ENCODE measurements at regions not wholly inside any gene's neighbourhood (a gene's known extent, or its start where the extent isn't known, plus 50 kb on each side); places are given as distances from the start of the nearest gene placed in this dataset.

DNA sequence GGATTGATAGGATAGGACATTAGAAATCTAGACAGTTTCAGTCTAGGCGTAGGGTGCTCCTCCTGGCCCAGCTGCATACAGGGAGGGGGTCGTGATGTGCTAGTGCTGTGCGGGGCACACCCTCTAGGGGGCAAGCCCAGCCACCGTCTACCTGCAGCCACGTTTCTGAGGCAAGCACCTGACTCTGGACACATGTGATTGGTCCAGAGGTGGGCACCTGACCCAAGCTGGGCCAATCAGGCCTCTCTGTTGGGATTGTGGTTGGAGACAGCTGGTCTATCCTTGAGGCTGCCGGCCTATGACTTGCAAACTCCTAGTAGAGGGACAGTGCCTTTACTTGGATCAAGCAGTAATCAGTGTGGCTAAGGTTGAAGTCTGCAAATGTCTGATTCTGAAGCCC lies 317.1 kb downstream of the BMP7 start:
- Histone ChIP-seq H3K27me3 (no peaks in the 10 kb centered on the region), H3K4me3 (no peak overlapping the region), H3K27ac (no peak overlapping the region), H3K9me3 (no peaks in the 10 kb centered on the region), H3K36me3 (no peaks in the 10 kb centered on the region), H3K4me1 (peaks cover 6% of the 10 kb centered on the region)
- intact Hi-C loops (cut with DNase I) = no loop called here
- no peak for DNase-seq (ENCODE audit: extremely low spot score in 2 of 2)
- TF ChIP-seq POLR2AphosphoS5 (IDR thresholded peaks at IDR 0.05; ENCODE audit: insufficient read depth in 1 of 2, low read depth in 1 of 2) = no peak
- TF ChIP-seq POLR2A (IDR thresholded peaks at IDR 0.05) = no peak
- TF ChIP-seq CTCF (IDR thresholded peaks at IDR 0.05) = no peak

- DNase-seq (ENCODE audit: extremely low spot score in 2 of 2) = no peak
- no peaks in the 10 kb centered on the region for H3K27me3 ChIP-seq
- TF ChIP-seq CTCF (IDR thresholded peaks at IDR 0.05) (no peak), POLR2A (IDR thresholded peaks at IDR 0.05) (no peak), POLR2AphosphoS5 (IDR thresholded peaks at IDR 0.05; ENCODE audit: insufficient read depth in 1 of 2, low read depth in 1 of 2) (no peak)
- intact Hi-C loops (cut with DNase I) = no loop called here
- no peak overlapping the region for H3K4me3 ChIP-seq
- peaks cover 16% of the 10 kb centered on the region for H3K4me1 ChIP-seq
- H3K27ac ChIP-seq = no peak overlapping the region
- no peaks in the 10 kb centered on the region for H3K9me3 ChIP-seq
- no peaks in the 10 kb centered on the region for H3K36me3 ChIP-seq
Measured at GRCh38 chr20:56952258-56953047, 314.0 kb downstream of the BMP7 start.

DNA sequence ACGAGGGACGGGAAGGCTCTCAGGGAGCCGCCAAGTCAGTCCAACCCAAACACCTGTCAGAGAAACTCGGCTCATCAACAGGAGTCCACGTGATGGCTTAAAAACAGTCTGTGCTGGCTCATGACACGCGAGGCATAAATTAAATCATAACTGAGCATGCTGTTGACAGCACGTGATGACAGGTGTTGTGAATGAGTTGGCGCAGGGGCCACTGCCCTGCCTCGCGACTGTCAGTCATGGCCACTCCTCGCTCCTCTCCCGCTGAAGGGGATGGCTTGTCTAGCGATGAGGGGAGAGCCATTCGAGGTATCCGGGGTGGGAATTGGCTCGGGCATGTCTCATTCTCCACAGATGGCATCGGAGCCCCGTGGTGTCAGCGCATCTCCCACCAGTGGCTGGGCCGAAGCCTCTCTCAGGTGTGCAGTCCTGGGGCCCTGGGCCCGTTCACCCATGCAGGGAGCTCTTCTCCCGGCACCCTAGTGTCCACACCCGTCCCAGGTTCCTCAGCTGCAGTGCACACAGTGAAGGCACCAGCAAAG lies 313.3 kb downstream of the BMP7 start:
- TF ChIP-seq CTCF (IDR thresholded peaks at IDR 0.05) (no peak), POLR2AphosphoS5 (IDR thresholded peaks at IDR 0.05; ENCODE audit: insufficient read depth in 1 of 2, low read depth in 1 of 2) (no peak), POLR2A (IDR thresholded peaks at IDR 0.05) (no peak)
- intact Hi-C loops (cut with DNase I) = no loop called here
- H3K4me1 ChIP-seq = peaks cover 22% of the 10 kb centered on the region
- no peaks in the 10 kb centered on the region for H3K27me3 ChIP-seq
- H3K4me3 ChIP-seq = no peak overlapping the region
- no peak overlapping the region for H3K27ac ChIP-seq
- no peaks in the 10 kb centered on the region for H3K9me3 ChIP-seq
- DNase-seq (ENCODE audit: extremely low spot score in 2 of 2) = no peak
- no peaks in the 10 kb centered on the region for H3K36me3 ChIP-seq

- H3K4me3 ChIP-seq = no peak overlapping the region
- intact Hi-C loops (cut with DNase I) = no loop called here
- TF ChIP-seq POLR2AphosphoS5 (IDR thresholded peaks at IDR 0.05; ENCODE audit: insufficient read depth in 1 of 2, low read depth in 1 of 2) (no peak), CTCF (IDR thresholded peaks at IDR 0.05) (no peak), POLR2A (IDR thresholded peaks at IDR 0.05) (no peak)
- no peak overlapping the region for H3K27ac ChIP-seq
- peaks cover 22% of the 10 kb centered on the region for H3K4me1 ChIP-seq
- no peaks in the 10 kb centered on the region for H3K9me3 ChIP-seq
- H3K36me3 ChIP-seq = no peaks in the 10 kb centered on the region
- no peak for DNase-seq (ENCODE audit: extremely low spot score in 2 of 2)
- H3K27me3 ChIP-seq = no peaks in the 10 kb centered on the region
Measured at GRCh38 chr20:56954797-56955196, 311.6 kb downstream of the BMP7 start.

- Histone ChIP-seq H3K27me3 (no peaks in the 10 kb centered on the region), H3K27ac (no peak overlapping the region), H3K36me3 (no peaks in the 10 kb centered on the region), H3K9me3 (no peaks in the 10 kb centered on the region), H3K4me3 (no peak overlapping the region), H3K4me1 (peaks cover 22% of the 10 kb centered on the region)
- TF ChIP-seq POLR2A (IDR thresholded peaks at IDR 0.05) (no peak), POLR2AphosphoS5 (IDR thresholded peaks at IDR 0.05; ENCODE audit: insufficient read depth in 1 of 2, low read depth in 1 of 2) (no peak), CTCF (IDR thresholded peaks at IDR 0.05) (no peak)
- DNase-seq (ENCODE audit: extremely low spot score in 2 of 2) = no peak
- intact Hi-C loops (cut with DNase I) = no loop called here
Measured at GRCh38 chr20:56955680-56956079, 310.8 kb downstream of the BMP7 start.

Data from vagina (tissue), 2 donors.